Inflammatory macrophage treated with lipopolysaccharide for 4 hours (primary cell): ENCODE measurements at regions not wholly inside any gene's neighbourhood (a gene's known extent, or its start where the extent isn't known, plus 50 kb on each side); places are given as distances from the start of the nearest gene placed in this dataset.
"Not testable (repeated sequence)": the region's sequence is repeated elsewhere in the genome, so short reads cannot be mapped to it uniquely, and the experiment has no call there.

ENCODE experiments used
- DNase-seq: peaks from one replicate; pipeline ENCODE4 v3.0.0-alpha.2; 2020

GRCh38 chr17:33574942-33575445 lies 281.9 kb upstream of the ASIC2 start:
- DNase-seq: no peak

- DNase-seq: not testable (repeated sequence)
Observed at GRCh38 chr17:33579740-33580139, 286.6 kb upstream of the ASIC2 start.

- no peak for DNase-seq
Observed at GRCh38 chr17:33580215-33580614, 287.1 kb upstream of the ASIC2 start.

- DNase-seq: no peak
Observed at GRCh38 chr17:33582661-33583060, 289.6 kb upstream of the ASIC2 start.

DNA sequence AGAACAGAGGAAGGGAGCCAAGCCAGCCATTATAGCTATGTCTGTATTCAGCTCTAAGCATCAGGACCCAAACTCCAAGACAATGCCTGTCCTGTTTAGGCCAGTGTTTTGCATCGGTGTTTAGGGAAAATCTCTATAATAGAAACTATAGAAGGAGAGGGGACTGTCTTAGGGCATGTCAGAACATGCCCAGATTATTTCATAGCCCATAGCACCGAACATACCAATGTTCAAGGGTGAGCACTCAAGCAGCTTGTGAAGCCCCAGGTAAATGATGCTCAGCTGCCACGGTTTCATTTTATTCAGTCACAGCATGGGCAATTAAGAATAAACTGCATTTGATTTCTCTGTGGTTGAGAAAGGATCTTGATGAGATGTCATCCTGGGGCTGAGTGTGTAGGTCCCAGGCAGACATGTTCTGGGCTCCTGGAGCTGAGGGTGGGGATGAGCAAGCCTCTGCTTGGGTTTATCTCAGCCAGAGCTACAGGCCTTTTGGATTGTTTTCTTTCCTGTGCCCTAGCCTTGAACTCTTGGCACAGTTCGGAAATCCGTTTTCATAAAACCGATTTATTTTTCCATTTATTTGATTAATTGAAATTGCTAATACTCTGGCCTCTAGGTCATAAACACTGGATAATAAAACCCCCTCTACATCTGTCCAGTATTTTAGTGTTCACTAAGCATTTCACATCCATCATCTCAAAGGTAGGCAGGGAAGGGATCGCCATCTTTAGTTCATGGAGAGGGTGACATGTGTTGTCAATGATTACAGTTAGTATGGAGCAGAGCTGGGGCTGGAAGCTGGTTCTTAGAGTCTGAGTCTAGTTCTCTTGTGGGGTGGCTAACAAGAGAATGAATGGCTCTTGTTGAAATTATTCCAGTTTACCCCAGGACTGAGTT lies 290.7 kb upstream of the ASIC2 start:
- no peak for DNase-seq

GRCh38 chr17:33593991-33594390 lies 300.9 kb upstream of the ASIC2 start:
- DNase-seq: no peak

DNA sequence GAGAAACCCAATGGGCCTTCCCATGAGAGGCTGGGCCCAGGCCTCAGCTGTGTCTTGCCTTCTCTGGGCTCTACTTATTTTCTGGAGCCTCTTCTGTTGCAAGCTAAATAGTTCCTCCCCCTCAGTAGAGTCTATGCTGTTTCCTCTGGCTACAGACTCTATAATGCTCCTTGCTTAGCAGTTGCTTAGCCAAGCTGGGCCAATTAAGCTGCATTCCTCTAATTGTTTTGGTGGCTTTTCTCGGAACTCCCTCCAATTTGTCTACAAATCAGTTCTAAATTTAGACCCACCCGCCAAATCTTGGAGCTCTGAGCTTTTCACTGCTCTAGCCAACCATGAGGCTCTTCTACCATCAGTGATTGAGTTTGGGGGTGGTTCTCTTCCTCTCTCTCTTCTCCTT lies 302.7 kb upstream of the ASIC2 start:
- no peak for DNase-seq

DNA sequence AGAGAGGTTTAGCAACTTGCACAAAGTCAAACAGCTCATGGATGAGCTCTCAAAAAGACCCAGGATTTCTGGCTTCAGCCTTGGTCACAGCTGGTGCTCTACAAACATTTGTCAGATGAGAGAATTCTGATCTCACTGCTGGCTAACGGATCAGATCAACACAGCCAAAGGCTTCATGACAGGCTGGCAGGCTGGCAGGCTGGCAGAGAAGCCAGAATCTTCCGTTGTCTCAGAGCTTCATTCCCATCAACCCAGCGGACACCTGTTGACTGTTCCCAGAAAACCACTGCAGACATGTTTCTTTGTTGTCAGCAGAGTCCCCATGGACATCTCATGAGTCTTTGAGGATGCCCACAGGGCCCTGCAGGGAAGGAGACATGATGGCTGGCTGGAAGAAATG lies 303.8 kb upstream of the ASIC2 start:
- DNase-seq: no peak

- no peak for DNase-seq
Observed at GRCh38 chr17:33598797-33599196, 305.7 kb upstream of the ASIC2 start.

- DNase-seq: no peak
Observed at GRCh38 chr17:33602981-33603380, 309.9 kb upstream of the ASIC2 start.

- DNase-seq: no peak
Observed at GRCh38 chr17:33603789-33604188, 310.7 kb upstream of the ASIC2 start.

DNA sequence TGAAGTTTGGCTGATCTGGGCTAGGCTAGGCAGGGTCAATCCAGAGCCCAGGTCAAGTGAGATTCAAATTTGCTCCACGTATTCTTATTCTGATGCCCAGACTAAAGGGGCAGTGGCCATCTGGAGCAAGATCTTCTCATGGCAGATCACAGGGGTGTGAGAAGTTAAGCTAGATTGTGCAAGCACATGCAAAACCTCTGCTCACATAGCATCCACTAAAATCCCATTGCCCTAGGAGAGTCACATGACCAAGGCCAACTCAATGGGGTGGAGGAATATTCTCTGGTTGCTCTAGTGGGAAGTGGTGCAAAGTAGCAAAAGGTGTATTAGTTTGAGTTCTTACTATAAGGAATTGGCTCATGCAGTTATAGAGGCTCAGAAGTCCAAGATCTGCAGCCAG lies 318.4 kb upstream of the ASIC2 start:
- no peak for DNase-seq

- no peak for DNase-seq
Observed at GRCh38 chr17:33615861-33616260, 322.8 kb upstream of the ASIC2 start.

GRCh38 chr17:33623841-33624240 lies 330.7 kb upstream of the ASIC2 start:
- DNase-seq: no peak

DNA sequence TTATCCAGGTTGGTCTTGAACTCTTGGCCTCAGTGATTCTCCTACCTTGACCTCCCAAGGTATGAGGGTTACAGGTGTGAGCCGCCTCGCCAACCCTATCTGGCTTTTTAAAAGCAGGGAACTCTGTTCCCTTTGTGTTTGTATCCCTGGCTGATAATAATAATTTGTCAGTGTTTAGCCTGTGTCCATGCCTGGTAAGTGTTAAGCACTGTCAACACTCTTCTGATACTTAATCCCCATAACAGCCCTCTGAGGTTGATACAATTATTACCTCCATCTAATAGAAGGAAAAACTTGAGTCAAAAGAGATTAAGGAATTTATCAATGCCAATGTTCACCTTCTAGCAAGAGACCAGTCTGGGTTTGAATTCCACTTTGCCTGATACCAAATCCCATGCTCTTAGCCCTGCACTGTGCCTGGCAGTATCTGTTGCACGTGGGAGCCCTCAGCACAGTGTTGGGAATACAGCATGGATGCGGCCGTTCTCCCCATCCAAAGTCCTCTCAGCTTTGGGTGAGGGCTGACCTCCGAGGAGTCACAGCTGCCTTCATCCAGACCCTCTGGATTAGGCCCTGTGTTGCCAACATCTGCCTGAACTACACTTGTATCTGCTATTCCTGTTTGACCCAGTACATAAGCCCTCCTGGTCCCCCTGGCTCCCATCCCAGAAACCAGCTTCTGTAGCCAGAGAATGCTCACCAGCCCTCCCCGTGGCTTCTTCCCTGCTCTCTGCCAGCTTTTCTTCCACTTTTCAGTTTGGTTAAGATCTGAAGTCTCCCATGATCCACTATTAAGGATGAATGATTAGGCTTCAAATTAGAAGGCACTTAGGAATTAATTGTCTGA lies 335.6 kb upstream of the ASIC2 start:
- no peak for DNase-seq

DNA sequence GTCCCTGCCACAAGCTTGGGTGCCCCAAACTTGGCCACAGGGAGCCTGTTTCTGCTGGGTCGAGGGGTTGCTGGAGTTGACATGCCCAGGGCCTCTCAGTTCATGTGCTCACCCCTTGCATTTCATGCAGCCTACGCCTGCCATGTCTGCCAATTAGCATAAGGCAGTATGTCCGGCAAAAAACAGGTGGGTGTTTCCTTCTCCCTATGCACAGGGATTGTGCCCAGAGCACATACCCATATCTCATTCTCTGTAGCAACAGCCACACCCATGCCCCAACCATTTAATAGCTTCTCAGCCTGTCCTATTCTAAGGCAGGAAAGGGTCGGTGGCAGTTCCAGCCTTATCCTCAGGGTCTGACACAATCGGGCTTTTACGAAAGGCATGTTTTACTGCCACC lies 340.4 kb upstream of the ASIC2 start:
- DNase-seq: no peak

- DNase-seq: no peak
Observed at GRCh38 chr17:33637534-33637933, 344.4 kb upstream of the ASIC2 start.

DNA sequence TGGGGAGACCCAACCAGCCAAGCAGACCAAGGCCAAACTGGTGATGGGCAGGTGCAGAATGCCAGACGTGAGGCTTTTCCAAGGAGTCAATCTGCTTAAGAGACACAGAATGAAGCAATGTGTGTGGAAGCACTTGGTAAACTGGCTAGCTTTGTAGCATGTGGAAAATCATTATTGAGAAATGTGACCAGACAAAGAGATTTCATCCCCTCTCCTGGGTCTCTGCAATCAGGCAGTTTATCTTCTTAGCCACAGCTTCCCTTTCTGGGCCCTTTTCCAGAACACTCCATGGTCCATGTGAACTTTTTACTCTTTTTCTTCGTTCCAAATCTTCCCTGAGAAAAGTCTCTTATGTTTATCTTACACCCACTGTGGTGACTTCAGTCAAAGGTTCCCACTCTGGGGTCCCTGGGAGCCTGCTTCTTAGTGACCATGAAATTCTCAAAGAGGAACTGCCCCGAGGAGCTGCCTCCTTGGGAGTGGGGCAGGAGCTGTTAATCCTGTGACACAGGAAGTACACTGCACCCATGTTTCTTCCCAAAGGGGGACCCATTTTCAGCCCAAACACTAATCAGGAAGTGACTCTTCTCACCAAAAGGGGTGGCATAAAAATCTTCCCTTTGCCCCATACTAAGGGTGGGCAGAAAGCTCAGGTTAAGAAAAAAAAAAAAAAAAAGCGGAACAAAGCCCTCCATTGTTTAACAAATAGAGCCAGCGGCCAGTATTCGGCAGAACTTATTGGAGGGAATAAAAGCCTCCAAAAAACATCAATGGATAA lies 346.2 kb upstream of the ASIC2 start:
- DNase-seq: peak; percentile 21

DNA sequence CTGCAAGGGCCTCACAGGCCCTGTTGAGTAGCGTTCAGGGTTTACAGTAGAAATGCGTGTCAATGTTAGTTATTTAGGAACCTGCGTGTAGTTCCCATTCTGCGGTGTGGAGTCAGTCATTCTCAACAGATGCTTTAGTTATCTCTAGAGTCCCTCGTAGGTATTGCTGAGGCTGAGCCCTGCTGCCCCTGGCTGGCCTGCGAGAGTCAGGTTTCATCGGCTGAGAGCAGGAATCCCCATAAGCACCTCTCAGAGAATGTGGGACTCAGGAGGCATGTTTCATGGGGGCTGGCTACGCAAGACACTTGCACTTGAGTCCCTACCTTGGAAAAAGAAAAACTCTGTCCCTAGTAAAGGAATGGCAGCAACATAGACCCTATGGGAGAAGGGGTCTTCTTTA lies 347.5 kb upstream of the ASIC2 start:
- DNase-seq: no peak

- DNase-seq: no peak
Observed at GRCh38 chr17:33642002-33642401, 348.9 kb upstream of the ASIC2 start.

DNA sequence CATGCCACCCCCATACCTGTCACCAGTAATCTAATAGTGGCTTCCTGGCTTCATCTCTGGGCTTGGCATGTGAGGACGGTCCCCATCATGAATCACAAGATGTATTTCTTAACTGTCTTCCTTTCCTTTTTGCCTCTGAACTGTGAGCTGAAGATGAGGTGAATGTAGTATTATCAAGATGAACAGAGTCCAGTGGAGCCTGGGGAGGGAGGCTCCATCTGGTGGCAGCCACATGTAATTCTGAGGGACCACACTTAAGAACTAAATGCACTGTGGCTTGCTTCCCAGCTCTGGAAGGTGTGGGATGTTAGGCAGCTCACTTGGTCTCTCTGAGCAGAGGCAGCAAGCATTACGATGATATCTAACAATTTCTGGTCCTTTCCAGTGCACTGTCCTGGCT lies 354.9 kb upstream of the ASIC2 start:
- no peak for DNase-seq

- no peak for DNase-seq
Observed at GRCh38 chr17:33650304-33650703, 357.2 kb upstream of the ASIC2 start.

- DNase-seq: no peak
Observed at GRCh38 chr17:33651686-33652085, 358.6 kb upstream of the ASIC2 start.
